ENCODE measurements at regions not wholly inside any gene's neighbourhood (a gene's known extent, or its start where the extent isn't known, plus 50 kb on each side); places are given as distances from the start of the nearest gene placed in this dataset.

DNA sequence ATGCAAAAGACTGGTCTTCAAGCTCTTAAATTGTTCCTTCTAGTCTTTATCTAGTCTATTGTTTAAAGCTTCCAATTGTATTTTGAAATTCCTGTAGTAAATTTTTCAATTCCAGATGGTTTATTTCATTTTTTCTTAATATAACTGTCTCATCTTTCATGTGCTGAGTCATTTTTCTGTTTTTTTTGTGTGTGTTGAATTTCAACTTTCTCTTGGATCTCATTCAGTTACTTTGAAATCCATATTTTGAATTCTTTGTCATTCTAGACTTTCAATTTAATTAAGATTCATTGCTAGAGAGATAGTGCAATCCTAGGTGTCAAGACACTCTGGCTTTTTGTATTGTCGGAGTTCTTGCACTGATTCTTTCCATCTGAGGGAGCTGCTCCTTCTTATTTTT lies 128.0 kb upstream of the PRKG2 start:
- no peak overlapping the region for H2AFZ ChIP-seq (ENCODE audit: low read length)
- H3K4me3 ChIP-seq (ENCODE audit: insufficient read depth, low read length), result no peak overlapping the region
- TF ChIP-seq, protein P1, sequence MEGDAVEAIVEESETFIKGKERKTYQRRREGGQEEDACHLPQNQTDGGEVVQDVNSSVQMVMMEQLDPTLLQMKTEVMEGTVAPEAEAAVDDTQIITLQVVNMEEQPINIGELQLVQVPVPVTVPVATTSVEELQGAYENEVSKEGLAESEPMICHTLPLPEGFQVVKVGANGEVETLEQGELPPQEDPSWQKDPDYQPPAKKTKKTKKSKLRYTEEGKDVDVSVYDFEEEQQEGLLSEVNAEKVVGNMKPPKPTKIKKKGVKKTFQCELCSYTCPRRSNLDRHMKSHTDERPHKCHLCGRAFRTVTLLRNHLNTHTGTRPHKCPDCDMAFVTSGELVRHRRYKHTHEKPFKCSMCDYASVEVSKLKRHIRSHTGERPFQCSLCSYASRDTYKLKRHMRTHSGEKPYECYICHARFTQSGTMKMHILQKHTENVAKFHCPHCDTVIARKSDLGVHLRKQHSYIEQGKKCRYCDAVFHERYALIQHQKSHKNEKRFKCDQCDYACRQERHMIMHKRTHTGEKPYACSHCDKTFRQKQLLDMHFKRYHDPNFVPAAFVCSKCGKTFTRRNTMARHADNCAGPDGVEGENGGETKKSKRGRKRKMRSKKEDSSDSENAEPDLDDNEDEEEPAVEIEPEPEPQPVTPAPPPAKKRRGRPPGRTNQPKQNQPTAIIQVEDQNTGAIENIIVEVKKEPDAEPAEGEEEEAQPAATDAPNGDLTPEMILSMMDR (IDR thresholded peaks at IDR 0.05; ENCODE audit: extremely low read depth, low read depth, low read length), result no peak
- no peaks in the 10 kb centered on the region for H3K79me2 ChIP-seq (ENCODE audit: insufficient read depth, low read length)
- DNase-seq (ENCODE audit: insufficient read length, low spot score, missing footprints), result no peak
- H3K4me1 ChIP-seq (ENCODE audit: insufficient read depth, low read length), result no peaks in the 10 kb centered on the region
- H3K4me2 ChIP-seq (ENCODE audit: insufficient read depth, low read length), result no peak overlapping the region
- H3K27ac ChIP-seq (ENCODE audit: low read depth, low read length), result no peak overlapping the region
- no peaks in the 10 kb centered on the region for H4K20me1 ChIP-seq (ENCODE audit: insufficient read depth, low read length)
- H3K9me3 ChIP-seq (ENCODE audit: low read depth, low read length), result no peaks in the 10 kb centered on the region
- no peaks in the 10 kb centered on the region for H3K27me3 ChIP-seq (ENCODE audit: insufficient read depth, low read length)
- H3K36me3 ChIP-seq (ENCODE audit: insufficient read depth, low read length), result no peaks in the 10 kb centered on the region

DNA sequence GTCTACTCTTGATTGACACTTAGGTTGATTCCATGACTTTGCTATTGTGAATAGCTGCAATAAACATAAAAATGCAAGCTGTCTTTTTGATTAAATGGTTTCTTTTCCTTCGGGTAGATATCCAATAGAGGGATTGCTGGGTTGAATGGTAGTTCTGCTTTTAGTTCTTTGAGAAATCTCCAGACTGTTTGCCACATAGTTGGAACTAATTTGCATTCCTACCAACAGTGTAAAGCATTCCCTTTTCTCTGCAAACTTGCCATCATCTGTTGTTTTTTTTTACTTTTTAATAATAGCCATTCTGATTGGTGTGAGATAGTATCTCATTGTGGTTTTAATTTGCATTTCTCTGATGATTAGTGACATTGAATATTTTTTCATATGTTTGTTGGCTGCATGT lies 122.2 kb upstream of the PRKG2 start:
- DNase-seq (ENCODE audit: insufficient read length, low spot score, missing footprints), result no peak
- Histone ChIP-seq H3K36me3 (ENCODE audit: insufficient read depth, low read length) (no peaks in the 10 kb centered on the region), H3K4me3 (ENCODE audit: insufficient read depth, low read length) (no peak overlapping the region), H3K4me2 (ENCODE audit: insufficient read depth, low read length) (no peak overlapping the region), H4K20me1 (ENCODE audit: insufficient read depth, low read length) (no peaks in the 10 kb centered on the region), H3K27ac (ENCODE audit: low read depth, low read length) (no peak overlapping the region), H3K4me1 (ENCODE audit: insufficient read depth, low read length) (no peaks in the 10 kb centered on the region), H2AFZ (ENCODE audit: low read length) (no peak overlapping the region), H3K79me2 (ENCODE audit: insufficient read depth, low read length) (no peaks in the 10 kb centered on the region), H3K27me3 (ENCODE audit: insufficient read depth, low read length) (no peaks in the 10 kb centered on the region), H3K9me3 (ENCODE audit: low read depth, low read length) (no peaks in the 10 kb centered on the region)
- TF ChIP-seq, protein P1 (IDR thresholded peaks at IDR 0.05; ENCODE audit: extremely low read depth, low read depth, low read length), result no peak

DNA sequence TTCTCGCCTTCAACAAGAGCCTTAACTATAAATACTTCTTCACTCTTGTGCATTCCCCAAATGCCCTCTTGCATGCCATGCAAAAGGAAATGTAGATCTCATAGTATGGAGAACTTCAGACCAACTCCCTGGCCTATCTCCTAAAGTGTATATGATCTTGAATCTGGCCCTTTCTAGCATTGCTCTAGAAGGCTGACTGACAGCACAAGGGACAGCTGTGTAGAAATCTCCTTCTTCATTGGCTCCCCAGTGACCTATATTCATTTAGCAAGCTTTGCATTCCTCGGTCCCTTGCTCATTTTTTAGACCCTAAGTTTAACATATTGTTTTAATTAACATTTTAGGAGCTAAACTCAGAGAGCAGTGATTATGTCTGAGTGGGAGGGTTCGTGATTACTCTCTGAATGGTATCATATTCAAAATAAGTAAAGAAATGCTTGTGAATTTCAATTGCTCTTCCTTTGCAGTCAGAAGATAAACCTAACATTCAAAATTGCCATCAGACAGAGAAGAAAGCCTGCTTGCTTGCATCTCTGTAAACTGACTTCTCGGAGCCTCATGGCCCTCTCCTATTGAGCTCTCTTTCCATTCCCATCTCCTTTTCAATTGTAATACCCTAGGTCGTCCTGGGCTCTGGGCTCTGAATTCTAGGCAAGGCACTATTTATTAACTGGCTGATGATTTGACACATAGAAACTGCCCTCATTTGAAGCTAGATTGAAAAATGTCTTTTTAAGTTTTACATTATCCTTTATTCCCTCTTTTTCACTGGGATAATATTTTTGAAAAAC lies 120.3 kb upstream of the PRKG2 start:
- Histone ChIP-seq H3K36me3 (ENCODE audit: insufficient read depth, low read length) (no peaks in the 10 kb centered on the region), H4K20me1 (ENCODE audit: insufficient read depth, low read length) (no peaks in the 10 kb centered on the region), H2AFZ (ENCODE audit: low read length) (no peak overlapping the region), H3K4me1 (ENCODE audit: insufficient read depth, low read length) (no peaks in the 10 kb centered on the region), H3K27me3 (ENCODE audit: insufficient read depth, low read length) (no peaks in the 10 kb centered on the region), H3K4me3 (ENCODE audit: insufficient read depth, low read length) (no peak overlapping the region), H3K79me2 (ENCODE audit: insufficient read depth, low read length) (no peaks in the 10 kb centered on the region), H3K9me3 (ENCODE audit: low read depth, low read length) (no peaks in the 10 kb centered on the region), H3K27ac (ENCODE audit: low read depth, low read length) (no peak overlapping the region), H3K4me2 (ENCODE audit: insufficient read depth, low read length) (no peak overlapping the region)
- TF ChIP-seq, protein P1 (IDR thresholded peaks at IDR 0.05; ENCODE audit: extremely low read depth, low read depth, low read length), result no peak
- no peak for DNase-seq (ENCODE audit: insufficient read length, low spot score, missing footprints)

DNA sequence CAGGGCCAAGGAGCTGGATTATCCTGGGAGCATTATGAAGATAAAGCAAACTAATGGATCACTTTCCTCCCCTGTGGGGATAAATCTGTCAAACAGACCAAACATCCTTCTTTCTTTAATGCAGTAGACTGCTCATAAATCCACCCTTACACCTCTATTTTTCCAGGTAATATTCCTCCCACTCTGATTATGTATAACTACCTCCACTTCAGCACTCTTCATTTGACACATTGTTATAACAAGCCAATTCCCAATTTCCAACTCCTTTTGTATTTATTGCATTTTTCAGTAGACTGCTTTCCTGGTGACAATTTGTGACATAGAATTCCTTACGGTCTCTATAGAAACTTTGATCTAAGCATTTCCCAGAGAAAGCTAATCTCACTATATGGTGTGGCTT lies 115.0 kb upstream of the PRKG2 start:
- H4K20me1 ChIP-seq (ENCODE audit: insufficient read depth, low read length), result no peaks in the 10 kb centered on the region
- no peaks in the 10 kb centered on the region for H3K9me3 ChIP-seq (ENCODE audit: low read depth, low read length)
- H3K27me3 ChIP-seq (ENCODE audit: insufficient read depth, low read length), result no peaks in the 10 kb centered on the region
- TF ChIP-seq, protein P1 (IDR thresholded peaks at IDR 0.05; ENCODE audit: extremely low read depth, low read depth, low read length), result no peak
- H3K27ac ChIP-seq (ENCODE audit: low read depth, low read length), result no peak overlapping the region
- no peaks in the 10 kb centered on the region for H3K79me2 ChIP-seq (ENCODE audit: insufficient read depth, low read length)
- H2AFZ ChIP-seq (ENCODE audit: low read length), result no peak overlapping the region
- DNase-seq (ENCODE audit: insufficient read length, low spot score, missing footprints), result no peak
- no peaks in the 10 kb centered on the region for H3K4me1 ChIP-seq (ENCODE audit: insufficient read depth, low read length)
- H3K4me2 ChIP-seq (ENCODE audit: insufficient read depth, low read length), result no peak overlapping the region
- H3K4me3 ChIP-seq (ENCODE audit: insufficient read depth, low read length), result no peak overlapping the region
- no peaks in the 10 kb centered on the region for H3K36me3 ChIP-seq (ENCODE audit: insufficient read depth, low read length)
